HT1080 (cell line): ENCODE measurements at regions not wholly inside any gene's neighbourhood (a gene's known extent, or its start where the extent isn't known, plus 50 kb on each side); places are given as distances from the start of the nearest gene placed in this dataset.

Experiments
- DNase-seq: peaks from one replicate; pipeline ENCODE4 v3.0.0-alpha.2; 2015; ENCODE audit warnings: low read depth

DNA sequence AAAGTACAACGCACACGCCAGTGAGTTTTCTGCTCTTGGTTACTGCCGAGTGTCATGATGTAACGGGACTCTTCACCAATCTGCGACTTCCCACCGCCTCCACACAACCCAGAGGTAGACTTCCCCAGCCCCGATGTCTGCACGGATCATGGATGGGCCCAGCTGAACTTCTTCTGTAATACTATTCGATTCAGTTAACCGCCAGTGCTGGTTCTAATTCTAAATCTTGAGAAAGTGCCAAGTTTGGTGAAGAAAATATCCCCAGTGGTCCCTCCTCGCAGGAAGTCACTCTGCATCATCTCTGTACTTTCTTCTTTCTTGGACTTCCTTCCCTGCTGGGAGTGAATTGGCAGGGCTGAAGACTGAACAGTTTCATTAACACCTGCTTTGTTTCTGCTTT, 77.6 kb upstream of the SLC35F4 start:
- no peak for DNase-seq

DNA sequence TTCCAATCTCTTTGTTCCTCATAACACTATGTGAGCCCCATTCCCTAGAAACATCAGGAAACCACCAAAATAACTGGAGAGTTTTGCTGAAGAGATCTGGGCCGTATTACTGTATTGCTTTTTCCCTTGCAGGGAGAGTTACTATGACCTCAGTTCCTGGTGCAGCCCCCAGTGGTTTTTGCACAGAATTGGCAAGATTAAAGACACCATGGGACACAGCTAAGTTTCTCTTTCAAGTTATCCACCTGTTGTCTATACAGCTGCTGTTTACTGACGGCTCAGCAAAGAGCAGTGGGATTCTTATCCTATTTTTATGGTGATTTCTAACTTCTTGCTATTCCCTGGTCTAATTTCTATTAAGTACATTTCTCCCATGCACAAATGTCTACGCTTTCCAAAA, 77.1 kb upstream of the SLC35F4 start:
- no peak for DNase-seq

DNA sequence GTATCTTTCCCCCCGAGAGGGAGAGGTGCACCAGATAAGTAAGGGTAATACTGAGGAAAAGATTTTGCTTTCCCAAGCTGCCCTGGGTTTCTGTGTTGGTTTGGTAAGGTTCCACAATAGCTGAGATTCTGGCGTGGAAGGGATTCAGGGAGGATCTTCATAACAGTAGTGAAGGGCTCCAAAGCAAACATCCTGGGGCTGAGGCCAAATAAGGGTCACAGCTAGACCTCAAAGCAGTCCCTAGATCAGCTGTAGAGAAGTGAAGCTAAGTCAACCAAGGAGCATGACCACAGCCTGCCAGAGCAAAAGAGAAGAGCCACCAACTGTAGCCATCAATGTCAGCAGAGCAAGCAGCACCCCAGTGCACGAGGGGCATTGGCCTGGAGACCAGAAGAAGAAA, 73.2 kb upstream of the SLC35F4 start:
- DNase-seq, result no peak

DNA sequence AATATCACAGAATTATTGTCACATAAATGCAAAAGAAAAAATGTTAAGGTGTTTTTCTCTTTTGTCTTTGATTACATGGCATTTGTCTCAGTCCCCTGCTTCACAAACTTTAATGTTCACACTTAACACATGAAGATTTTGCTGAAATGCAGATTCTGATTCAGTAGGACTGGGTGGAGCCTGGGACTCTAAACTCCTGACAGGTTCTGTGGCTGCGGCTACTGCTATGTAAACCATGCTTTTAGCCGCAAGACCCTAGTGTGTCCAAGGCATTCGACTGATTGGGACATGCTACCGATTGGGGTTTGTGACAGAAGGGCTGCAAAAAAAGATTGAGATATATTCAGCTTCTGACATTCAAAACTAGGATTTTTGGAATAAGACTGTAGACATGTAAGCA, 72.6 kb upstream of the SLC35F4 start:
- DNase-seq, result no peak

DNA sequence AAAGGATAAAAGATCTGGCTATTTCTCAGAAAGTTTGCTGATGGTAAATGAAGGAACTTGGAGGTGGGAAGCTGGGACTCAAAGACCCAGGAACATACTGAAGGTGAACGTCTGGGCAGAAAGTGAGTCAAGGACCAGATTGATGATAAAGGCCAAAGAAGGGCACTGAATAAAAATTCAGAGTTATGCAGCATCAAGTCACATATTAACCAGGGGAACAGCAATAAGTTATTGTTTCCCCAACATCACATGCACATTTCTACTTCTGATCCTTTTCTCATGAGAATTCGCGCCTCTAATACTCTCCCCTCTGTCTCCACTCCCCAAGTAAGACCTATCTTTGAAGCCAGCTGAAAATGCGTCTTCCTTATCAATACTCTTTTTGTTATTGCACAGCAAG, 71.8 kb upstream of the SLC35F4 start:
- DNase-seq, result no peak

DNA sequence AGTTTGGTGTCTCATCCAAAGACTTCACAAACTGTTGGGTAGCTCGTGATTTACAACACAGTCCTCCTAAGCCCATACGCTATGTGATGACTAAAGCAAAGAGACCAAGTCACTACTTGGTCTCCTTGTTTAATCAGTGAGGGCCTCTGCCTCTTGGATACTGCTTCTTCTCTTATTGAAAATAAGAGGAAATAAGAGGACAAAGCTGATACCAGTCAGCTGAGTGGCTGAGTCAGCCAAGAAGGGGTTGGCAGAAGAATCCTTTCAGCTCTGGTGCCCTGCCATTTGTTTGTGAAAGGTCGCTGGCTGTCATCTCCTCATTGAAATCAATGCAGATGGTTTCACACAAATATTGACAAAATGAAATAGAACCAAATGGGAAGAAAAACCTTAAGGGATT, 67.5 kb upstream of the SLC35F4 start:
- DNase-seq, result peak; percentile 25

DNA sequence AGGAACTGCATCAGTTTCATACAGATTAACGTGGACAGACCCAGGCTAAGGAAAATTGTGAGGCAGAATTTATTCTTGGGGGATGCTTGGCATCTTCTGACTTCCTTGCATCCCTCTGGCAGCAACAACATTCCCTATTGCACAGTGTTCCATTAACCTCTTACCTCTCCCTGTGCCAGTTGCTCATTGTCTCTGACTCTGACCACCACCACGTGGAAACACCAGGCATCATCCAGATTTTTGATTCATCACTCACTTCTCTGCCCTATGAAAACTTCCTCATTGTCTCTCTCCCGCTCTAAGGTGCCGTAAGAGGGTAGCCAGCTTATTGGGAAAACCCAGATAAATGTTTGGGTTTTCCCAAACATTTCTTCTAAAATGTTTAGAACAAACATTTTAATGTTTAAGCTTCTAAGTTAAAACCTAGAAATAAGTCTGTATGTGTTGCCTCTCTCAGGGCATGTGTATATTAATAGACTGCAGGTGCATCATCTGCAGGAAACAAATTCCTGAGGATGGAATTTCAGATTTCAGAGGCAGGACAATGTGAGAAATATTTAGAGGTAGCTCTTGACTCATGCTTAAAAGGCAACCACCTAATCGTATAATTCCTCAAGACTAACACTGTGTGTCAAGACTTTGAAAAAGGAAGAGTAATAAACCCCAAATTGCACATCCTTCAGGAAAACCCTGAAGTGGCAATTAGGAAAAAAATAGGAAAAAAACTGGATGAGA, 64.5 kb upstream of the SLC35F4 start:
- peak; percentile 70 for DNase-seq

DNA sequence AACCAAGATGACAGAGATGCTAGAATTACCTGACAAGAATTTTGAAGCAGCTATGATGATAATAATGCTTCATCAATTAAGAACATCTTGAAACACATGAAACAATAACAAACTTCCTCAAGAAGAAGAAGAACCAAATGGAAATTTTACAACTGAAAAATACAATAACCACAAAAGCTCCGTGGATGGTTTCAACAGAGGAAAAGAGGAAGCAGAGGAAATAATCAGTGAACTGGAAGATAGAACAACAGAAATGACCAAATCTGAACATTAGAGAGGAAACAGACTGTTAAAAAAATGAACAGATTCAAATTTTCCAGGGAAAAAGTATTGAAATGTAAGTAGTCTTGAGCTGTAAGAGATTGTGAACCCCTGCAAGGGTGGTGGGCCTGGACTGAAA, 62.8 kb upstream of the SLC35F4 start:
- DNase-seq, result no peak

DNA sequence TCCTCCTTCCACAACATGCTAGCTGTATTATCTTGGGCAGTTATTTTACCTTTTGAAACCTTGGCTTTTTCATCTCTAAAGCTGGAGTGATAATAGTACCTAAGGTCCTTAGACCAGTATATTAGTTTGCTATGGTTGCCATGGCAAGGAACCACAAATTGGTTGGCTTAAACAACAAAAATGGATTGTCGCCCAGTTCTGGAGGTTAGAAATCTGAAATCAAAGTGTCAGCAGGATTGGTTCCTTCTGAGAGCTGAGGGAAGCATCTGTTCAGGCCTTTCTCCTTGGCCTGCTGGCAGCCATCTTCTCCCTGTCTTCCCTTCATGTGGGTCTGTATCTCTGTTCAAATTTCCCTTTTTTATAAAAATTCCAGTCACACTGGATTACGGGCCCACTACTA, 55.5 kb upstream of the SLC35F4 start:
- no peak for DNase-seq

DNA sequence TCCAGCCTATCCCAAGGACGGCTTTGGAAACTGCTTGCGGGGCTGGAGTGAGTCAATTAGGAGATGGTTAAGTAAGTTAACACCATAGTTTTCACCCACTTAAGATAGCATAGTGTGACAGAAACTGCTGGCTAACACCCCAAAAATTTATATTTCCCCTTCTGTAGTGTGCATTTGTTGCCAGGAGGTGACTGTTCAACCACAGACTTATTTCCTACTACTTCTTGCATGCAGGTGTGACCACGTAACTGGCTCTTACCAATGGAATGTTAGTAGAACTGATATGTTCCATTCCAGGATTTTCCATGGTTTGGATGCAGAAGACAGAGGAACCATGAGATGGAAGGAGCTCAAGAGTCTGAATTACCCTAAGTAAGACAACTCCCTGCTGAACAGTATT, 52.9 kb upstream of the SLC35F4 start:
- DNase-seq, result peak; percentile 42
